Tibial nerve (tissue), 4 donors: ENCODE measurements at regions not wholly inside any gene's neighbourhood (a gene's known extent, or its start where the extent isn't known, plus 50 kb on each side); places are given as distances from the start of the nearest gene placed in this dataset.

Experiments
- DNase-seq, 2 donors: peaks; one replicate each; pipeline ENCODE4 v3.0.0-alpha.2; 2019; ENCODE audit warnings: low spot score in 2 of 2
- H3K27ac ChIP-seq, 4 donors: fragments of 200-600 bp; sonication (generic) in 3 of 4; one replicate each; pipeline ENCODE4 v1.5.1; 2017 to 2019; ENCODE audit warnings: mild to moderate bottlenecking in 1 of 4
- H3K27me3 ChIP-seq, 2 donors: fragments of 200-600 bp; sonication (generic) in 1 of 2; one replicate each; pipeline versions ENCODE4 v1.5.1 to v1.6.0; 2017 to 2019
- H3K36me3 ChIP-seq, 3 donors: fragments of 200-600 bp; sonication (generic); one replicate each; pipeline ENCODE4 v1.5.1; 2018 to 2019
- H3K4me1 ChIP-seq, 4 donors: fragments of 200-600 bp; sonication (generic) in 3 of 4; one replicate each; pipeline ENCODE4 v1.5.1; 2017 to 2019
- H3K4me3 ChIP-seq, 4 donors: fragments of 200-600 bp; sonication (generic) in 3 of 4; one replicate each; pipeline ENCODE4 v1.5.1; 2017 to 2019; ENCODE audit warnings: mild to moderate bottlenecking in 1 of 4, moderate library complexity in 1 of 4
- H3K9me3 ChIP-seq, 4 donors: fragments of 200-600 bp; sonication (generic) in 3 of 4; one replicate each; pipeline ENCODE4 v1.5.1; 2017 to 2019
- EP300 ChIP-seq, 2 donors: sonication (generic); formaldehyde crosslinking; IDR thresholded peaks; one replicate each; pipeline ENCODE4 v1.6.1; 2017; ENCODE audit warnings: antibody characterized with exemption in 2 of 2, mild to moderate bottlenecking in 1 of 2
- POLR2A ChIP-seq, 2 donors: fragments of 450-650 bp; IDR thresholded peaks; one replicate each; pipeline ENCODE4 v1.6.1; 2017; ENCODE audit warnings: antibody characterized with exemption in 2 of 2, mild to moderate bottlenecking in 2 of 2, moderate library complexity in 2 of 2
- WGBS, 2 donors: methylation state at CpG; one replicate each; pipeline ENCODE4 v1.1.5; 2018; 5-methylcytosine and 5-hydroxymethylcytosine counted together
- TF ChIP-seq, protein P1 (sequence below), 5 experiments: fragments of 200-600 bp in 3 of 5; fragments of 450-650 bp in 2 of 5; sonication (generic) in 3 of 5; IDR thresholded peaks; one replicate each; pipeline ENCODE4 v1.5.1; 2016 to 2019; ENCODE audit warnings: antibody characterized with exemption in 5 of 5, mild to moderate bottlenecking in 3 of 5, moderate library complexity in 2 of 5

DNA sequence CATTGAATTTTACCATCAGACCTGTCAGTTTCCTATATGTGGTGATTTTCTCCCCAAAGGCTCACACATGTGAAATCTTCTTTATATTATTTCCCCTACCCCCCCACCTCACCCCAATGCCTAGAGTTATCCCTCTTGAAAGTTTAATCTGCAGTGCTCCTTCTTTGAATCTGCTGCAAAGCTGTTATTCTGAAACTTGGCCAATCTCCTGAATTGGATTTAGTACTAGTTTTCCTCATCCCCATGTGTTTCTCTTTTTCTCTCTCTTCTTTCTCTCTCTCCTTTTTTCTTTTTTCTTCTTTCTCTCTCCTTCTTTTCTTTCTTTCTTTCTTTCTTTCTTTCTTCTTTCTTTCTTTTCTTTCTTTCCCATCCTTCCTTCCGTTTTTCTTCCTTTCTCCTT, 886.2 kb downstream of the TYW1 start:
- Histone ChIP-seq H3K27ac (no peak overlapping the region), H3K4me1 (no peaks in the 10 kb centered on the region), H3K4me3 (no peak overlapping the region), H3K36me3 (no peaks in the 10 kb centered on the region), H3K27me3 (no peaks in the 10 kb centered on the region), H3K9me3 (peaks cover 0 to under 1% (median 0%) of the 10 kb centered on the region in 4 donors)
- no peak for TF ChIP-seq EP300 (IDR thresholded peaks at IDR 0.05)
- TF ChIP-seq, protein P1, sequence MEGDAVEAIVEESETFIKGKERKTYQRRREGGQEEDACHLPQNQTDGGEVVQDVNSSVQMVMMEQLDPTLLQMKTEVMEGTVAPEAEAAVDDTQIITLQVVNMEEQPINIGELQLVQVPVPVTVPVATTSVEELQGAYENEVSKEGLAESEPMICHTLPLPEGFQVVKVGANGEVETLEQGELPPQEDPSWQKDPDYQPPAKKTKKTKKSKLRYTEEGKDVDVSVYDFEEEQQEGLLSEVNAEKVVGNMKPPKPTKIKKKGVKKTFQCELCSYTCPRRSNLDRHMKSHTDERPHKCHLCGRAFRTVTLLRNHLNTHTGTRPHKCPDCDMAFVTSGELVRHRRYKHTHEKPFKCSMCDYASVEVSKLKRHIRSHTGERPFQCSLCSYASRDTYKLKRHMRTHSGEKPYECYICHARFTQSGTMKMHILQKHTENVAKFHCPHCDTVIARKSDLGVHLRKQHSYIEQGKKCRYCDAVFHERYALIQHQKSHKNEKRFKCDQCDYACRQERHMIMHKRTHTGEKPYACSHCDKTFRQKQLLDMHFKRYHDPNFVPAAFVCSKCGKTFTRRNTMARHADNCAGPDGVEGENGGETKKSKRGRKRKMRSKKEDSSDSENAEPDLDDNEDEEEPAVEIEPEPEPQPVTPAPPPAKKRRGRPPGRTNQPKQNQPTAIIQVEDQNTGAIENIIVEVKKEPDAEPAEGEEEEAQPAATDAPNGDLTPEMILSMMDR (IDR thresholded peaks at IDR 0.05): no peak
- no peak for TF ChIP-seq POLR2A (IDR thresholded peaks at IDR 0.05)
- no peak for DNase-seq
- WGBS, 2 donors: 67 to 79% methylated on average over 1 of the region's 1 CpG

DNA sequence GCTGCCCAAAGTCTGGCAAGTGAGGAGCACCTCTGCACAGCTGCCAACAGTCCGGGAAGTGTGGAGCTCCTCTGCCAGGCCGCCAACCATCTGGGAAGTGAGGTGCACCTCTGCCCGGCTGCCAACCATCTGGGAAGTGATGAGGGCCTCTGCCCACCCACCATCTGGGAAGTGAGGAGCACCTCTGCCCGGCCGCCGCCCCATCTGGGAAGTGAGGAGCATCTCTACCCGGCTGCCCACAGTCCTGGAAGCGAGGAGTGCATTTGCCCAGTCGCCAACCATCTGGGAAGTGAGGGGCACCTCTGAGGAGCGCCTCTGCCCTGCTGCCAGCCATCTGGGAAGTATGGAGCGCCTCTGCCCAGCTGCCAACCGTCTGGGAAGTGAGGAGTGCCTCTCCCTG, 893.7 kb downstream of the TYW1 start:
- no peak overlapping the region for H3K27ac ChIP-seq
- H3K4me1 ChIP-seq: no peaks in the 10 kb centered on the region
- H3K9me3 ChIP-seq: peaks cover 0 to 36% (median 0%) of the 10 kb centered on the region in 4 donors
- no peak overlapping the region for H3K4me3 ChIP-seq
- H3K36me3 ChIP-seq: no peaks in the 10 kb centered on the region
- H3K27me3 ChIP-seq: no peaks in the 10 kb centered on the region
- no peak for DNase-seq
- TF ChIP-seq EP300 (IDR thresholded peaks at IDR 0.05) (no peak), POLR2A (IDR thresholded peaks at IDR 0.05) (no peak)
- TF ChIP-seq, protein P1 (IDR thresholded peaks at IDR 0.05): no peak
- 85 to 89% methylated on average over 5 to 12 of the region's 12 CpGs for WGBS, 2 donors

DNA sequence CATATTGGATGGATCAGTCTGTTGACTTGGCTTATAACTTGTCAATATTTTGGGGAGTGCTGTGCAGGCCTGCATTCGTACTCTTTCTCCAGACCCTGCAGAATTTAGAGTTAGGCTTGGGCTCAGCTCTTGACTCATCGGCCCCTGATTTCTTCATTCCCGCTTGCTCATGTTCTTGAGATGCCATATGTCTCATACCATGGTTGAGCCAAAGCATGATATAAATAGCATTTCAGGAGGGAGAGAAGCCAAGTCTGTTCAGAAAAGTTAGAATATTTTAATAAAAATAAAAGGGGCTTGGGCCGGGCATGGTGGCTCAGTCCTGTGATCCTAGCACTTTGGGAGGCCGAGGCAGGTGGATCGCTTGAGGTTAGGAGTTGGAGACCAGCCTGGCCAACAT, 898.1 kb downstream of the TYW1 start:
- 91 to 93% methylated on average over 6 of the region's 6 CpGs for WGBS, 2 donors
- TF ChIP-seq, protein P1 (IDR thresholded peaks at IDR 0.05): no peak
- TF ChIP-seq POLR2A (IDR thresholded peaks at IDR 0.05): no peak
- TF ChIP-seq EP300 (IDR thresholded peaks at IDR 0.05): no peak
- Histone ChIP-seq H3K9me3 (peaks cover 0 to 17% (median 0%) of the 10 kb centered on the region in 4 donors), H3K27me3 (no peaks in the 10 kb centered on the region), H3K4me1 (no peaks in the 10 kb centered on the region), H3K27ac (no peak overlapping the region), H3K36me3 (no peaks in the 10 kb centered on the region), H3K4me3 (no peak overlapping the region)
- DNase-seq: no peak

DNA sequence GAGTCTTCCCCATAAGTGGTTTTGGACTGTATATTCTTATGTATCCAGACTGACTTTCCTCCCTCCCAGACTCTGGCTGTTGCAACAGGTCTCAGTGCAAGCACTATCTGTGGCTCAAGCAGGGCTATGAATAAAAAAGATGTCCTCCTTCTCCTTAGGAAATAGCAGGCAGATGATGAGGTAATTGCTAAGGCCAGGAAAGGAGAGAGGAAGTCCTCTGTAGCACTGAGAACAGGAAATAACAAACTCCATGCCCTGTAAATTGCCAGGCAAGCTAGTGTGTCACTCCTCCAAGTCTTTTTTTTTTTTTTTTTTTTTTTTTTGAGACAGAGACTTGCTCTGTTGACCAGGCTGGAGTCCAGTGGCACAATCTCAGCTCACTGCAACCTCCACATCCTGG, 900.1 kb downstream of the TYW1 start:
- Histone ChIP-seq H3K9me3 (no peaks in the 10 kb centered on the region), H3K4me3 (no peak overlapping the region), H3K36me3 (no peaks in the 10 kb centered on the region), H3K4me1 (no peaks in the 10 kb centered on the region), H3K27me3 (no peaks in the 10 kb centered on the region), H3K27ac (no peak overlapping the region)
- TF ChIP-seq, protein P1 (IDR thresholded peaks at IDR 0.05): no peak
- TF ChIP-seq POLR2A (IDR thresholded peaks at IDR 0.05): no peak
- TF ChIP-seq EP300 (IDR thresholded peaks at IDR 0.05): no peak
- no peak for DNase-seq

DNA sequence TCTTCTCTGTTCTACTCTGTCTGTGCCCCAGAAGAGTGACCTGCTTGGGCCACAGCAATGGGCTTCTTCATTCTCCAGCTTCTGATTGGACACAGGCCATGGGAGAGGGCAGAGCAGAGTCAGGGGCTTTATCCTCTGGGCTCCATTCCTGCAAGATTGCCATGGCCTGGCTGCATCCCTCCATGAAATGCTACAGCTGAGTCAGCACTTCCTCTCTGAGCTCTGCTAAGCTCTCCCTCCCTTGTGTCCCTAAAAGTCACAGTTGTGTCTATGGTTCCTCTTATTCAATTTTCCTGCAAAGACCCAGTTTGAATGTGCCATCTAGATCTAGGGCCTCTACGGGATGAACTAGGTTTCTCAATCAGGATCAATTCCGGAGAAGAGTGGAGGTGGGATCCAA, 903.8 kb downstream of the TYW1 start:
- H3K27me3 ChIP-seq: no peaks in the 10 kb centered on the region
- no peak for TF ChIP-seq POLR2A (IDR thresholded peaks at IDR 0.05)
- TF ChIP-seq EP300 (IDR thresholded peaks at IDR 0.05): no peak
- TF ChIP-seq, protein P1 (IDR thresholded peaks at IDR 0.05): no peak
- H3K9me3 ChIP-seq: no peaks in the 10 kb centered on the region
- H3K4me3 ChIP-seq: no peak overlapping the region
- no peak for DNase-seq
- no peak overlapping the region for H3K27ac ChIP-seq
- H3K36me3 ChIP-seq: no peaks in the 10 kb centered on the region
- no peaks in the 10 kb centered on the region for H3K4me1 ChIP-seq
- 82 to 84% methylated on average over 2 of the region's 2 CpGs for WGBS, 2 donors
